GM13976 (cell line): ENCODE measurements at regions not wholly inside any gene's neighbourhood (a gene's known extent, or its start where the extent isn't known, plus 50 kb on each side); places are given as distances from the start of the nearest gene placed in this dataset.

Experiments used
- DNase-seq: peaks from one replicate; pipeline ENCODE4 v3.0.0; 2012; ENCODE audit warnings: low spot score
- CTCF ChIP-seq: IDR thresholded peaks from 2 replicates; pipeline ENCODE4 v1.5.1; 2012; ENCODE audit warnings: borderline replicate concordance, mild to moderate bottlenecking; ENCODE audit not compliant: insufficient read depth; ENCODE audit errors: extremely low read depth, missing control alignments, control extremely low read depth
- in situ Hi-C: fragments of 300-500 bp; cut with MboI; formaldehyde crosslinking; loops from one replicate; pipeline ENCODE4 v1.12.0; 2022; ENCODE audit warnings: low sequenced_read_pairs, mixed read lengths, inconsistent platforms; ENCODE audit not compliant: unreplicated experiment

DNA sequence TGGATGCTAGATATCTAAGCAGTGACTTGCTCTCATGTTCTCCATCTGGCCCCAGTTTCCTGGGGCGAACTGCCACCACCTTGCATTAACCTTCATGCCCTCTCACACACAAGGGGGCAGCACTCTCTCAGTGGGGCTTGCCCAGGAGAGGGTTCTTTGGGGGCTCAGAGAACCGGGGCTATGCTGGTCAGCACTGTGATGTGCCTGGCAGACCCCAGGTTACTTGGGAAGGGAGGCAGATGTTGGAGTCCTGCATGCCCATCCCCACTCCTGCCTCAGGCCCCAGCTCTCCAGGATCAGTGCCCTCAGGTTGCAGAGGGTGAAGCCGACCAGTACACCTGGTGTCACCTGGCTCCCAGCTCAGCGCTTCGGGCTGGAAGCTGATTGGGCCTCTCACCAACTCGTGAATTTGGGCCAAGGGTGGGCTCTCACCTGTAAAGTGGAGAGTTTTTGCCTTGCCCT, 396.2 kb upstream of the HS6ST1 start:
- in situ Hi-C loops, result no loop called here
- no peak for DNase-seq

GRCh38 chr2:128715360-128715759, 396.7 kb upstream of the HS6ST1 start:
- DNase-seq, result no peak
- in situ Hi-C loops, result no loop called here
- TF ChIP-seq CTCF, result no peak

More for the DNA sequence above, 396.2 kb upstream of the HS6ST1 start:
- no peak for TF ChIP-seq CTCF

- TF ChIP-seq CTCF, result no peak
- in situ Hi-C loops, result no loop called here
- DNase-seq, result no peak
Measured at GRCh38 chr2:128716299-128716721, 397.6 kb upstream of the HS6ST1 start.

DNA sequence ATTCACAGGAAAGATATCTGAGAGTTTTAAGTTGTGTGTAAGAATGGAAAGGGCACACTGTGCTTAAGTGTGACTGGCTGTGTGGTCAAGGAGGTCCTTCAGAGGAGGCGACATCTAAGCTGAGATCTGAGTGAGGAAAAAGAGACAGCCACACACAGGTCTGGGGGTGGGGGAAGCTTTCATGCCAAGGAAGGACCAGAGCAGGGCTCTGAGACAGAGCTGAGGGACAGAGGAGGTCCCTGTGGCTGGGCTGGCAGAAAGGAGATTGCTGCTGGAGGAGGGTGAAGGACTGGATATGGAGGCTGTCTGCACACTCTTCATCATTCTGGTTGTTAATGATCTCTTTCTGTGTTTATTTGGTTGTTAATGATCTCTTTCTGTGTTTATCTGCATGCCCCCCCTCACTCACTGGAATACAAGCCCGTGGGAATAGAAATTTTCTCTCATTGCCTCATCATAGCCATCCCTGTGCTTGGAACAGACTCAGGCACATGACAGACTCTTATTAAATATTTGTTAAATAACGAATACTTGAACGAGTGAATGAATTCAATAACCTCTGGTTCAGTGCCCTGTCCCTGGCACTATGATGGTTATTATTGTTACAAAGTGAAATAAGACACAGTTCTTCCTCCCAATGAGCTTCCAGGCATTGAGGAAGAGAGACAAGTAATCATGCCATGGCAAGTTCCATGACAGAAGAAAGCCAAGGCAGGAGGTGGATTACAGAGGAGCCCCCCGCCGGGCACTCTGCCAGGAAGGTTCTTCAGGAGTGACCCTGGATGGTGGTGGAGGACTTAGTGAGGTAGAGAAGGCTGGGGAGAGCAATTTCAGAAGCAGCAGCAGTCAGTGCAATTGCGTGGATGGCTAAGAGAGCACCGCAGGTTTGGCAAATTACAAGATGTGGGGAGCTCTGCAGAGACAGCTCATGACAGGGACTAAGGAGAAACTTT, 399.4 kb upstream of the HS6ST1 start:
- no peak for DNase-seq
- TF ChIP-seq CTCF, result no peak
- in situ Hi-C loops, result no loop called here

DNA sequence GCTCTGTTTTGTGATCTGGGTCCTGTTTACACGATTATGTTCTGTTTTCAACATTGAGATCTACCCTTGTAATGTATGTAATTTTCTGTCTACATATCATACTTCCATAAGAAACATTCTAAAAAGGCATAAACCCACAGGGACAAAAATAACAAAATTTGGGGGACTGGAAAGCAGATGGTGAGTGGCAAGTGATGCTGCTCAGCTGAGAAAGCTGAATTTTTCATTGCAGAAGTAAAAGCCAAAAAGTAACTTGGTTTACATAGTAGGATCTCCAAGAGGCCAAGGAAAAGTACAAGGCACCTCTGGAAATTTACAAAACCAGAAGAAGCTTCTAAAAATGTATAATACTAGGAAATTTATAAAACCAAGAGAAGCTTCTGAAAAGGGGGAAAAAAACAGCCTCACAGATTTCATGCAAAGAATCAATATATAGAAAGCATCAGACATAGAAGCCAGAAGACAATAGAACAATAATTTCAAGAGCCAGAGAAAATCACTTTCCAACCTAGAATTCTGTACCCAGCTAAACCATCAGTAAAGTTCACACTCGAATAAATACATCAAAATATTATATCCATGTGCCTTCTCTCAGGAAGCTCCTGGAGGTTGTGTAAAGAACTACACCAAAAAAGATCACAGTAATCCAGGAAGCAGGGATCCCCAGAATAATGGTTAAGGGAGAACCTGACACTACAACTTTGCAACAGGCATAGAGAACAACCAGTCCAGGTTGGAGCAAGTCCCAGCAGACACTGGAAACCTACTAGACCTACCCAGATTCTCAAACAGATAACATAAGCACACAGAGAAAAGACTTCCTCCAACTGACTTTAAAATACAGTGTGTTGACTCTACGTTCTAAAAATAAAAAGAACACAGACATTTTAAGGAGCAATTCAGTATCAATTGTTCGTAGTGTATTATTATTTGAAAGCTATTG, 401.7 kb upstream of the HS6ST1 start:
- DNase-seq, result no peak
- TF ChIP-seq CTCF, result no peak
- in situ Hi-C loops, result no loop called here

- DNase-seq, result no peak
- TF ChIP-seq CTCF, result no peak
- in situ Hi-C loops, result no loop called here
Measured at GRCh38 chr2:128721096-128721495, 402.4 kb upstream of the HS6ST1 start.
